ENCODE measurements at regions not wholly inside any gene's neighbourhood (a gene's known extent, or its start where the extent isn't known, plus 50 kb on each side); places are given as distances from the start of the nearest gene placed in this dataset.

GRCh38 chr2:146433116-146433875, 1411.5 kb upstream of the ACVR2A start:
- TF ChIP-seq CTCF (IDR thresholded peaks at IDR 0.05 in 2 of 3, conservative IDR thresholded peaks at IDR 0.05 in 1 of 3; ENCODE audit: borderline replicate concordance in 1 of 3, insufficient read depth in 1 of 3, low read depth in 2 of 3, low read length in 2 of 3) (no peak), POLR2A (IDR thresholded peaks at IDR 0.05; ENCODE audit: borderline replicate concordance, extremely low read depth, insufficient read depth, insufficient read length) (no peak), EZH2 (IDR thresholded peaks at IDR 0.05) (no peak), SRF (IDR thresholded peaks at IDR 0.05; ENCODE audit: low read depth) (no peak), JUND (IDR thresholded peaks at IDR 0.05) (no peak), POLR2AphosphoS5 (IDR thresholded peaks at IDR 0.05; ENCODE audit: low read depth, low read length) (no peak), SP1 (IDR thresholded peaks at IDR 0.05; ENCODE audit: low read depth) (no peak), TCF7L2 (IDR thresholded peaks at IDR 0.05; ENCODE audit: borderline replicate concordance, extremely low read depth, insufficient read depth, insufficient read length) (no peak), YY1 (IDR thresholded peaks at IDR 0.05; ENCODE audit: extremely low read depth, insufficient replicate concordance, low read depth, low read length) (no peak), ZFX (IDR thresholded peaks at IDR 0.05) (no peak), CEBPB (IDR thresholded peaks at IDR 0.05; ENCODE audit: low read depth) (no peak)
- TF ChIP-seq, protein P1, sequence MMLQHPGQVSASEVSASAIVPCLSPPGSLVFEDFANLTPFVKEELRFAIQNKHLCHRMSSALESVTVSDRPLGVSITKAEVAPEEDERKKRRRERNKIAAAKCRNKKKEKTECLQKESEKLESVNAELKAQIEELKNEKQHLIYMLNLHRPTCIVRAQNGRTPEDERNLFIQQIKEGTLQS (IDR thresholded peaks at IDR 0.05), result no peak
- TF ChIP-seq, protein P2, sequence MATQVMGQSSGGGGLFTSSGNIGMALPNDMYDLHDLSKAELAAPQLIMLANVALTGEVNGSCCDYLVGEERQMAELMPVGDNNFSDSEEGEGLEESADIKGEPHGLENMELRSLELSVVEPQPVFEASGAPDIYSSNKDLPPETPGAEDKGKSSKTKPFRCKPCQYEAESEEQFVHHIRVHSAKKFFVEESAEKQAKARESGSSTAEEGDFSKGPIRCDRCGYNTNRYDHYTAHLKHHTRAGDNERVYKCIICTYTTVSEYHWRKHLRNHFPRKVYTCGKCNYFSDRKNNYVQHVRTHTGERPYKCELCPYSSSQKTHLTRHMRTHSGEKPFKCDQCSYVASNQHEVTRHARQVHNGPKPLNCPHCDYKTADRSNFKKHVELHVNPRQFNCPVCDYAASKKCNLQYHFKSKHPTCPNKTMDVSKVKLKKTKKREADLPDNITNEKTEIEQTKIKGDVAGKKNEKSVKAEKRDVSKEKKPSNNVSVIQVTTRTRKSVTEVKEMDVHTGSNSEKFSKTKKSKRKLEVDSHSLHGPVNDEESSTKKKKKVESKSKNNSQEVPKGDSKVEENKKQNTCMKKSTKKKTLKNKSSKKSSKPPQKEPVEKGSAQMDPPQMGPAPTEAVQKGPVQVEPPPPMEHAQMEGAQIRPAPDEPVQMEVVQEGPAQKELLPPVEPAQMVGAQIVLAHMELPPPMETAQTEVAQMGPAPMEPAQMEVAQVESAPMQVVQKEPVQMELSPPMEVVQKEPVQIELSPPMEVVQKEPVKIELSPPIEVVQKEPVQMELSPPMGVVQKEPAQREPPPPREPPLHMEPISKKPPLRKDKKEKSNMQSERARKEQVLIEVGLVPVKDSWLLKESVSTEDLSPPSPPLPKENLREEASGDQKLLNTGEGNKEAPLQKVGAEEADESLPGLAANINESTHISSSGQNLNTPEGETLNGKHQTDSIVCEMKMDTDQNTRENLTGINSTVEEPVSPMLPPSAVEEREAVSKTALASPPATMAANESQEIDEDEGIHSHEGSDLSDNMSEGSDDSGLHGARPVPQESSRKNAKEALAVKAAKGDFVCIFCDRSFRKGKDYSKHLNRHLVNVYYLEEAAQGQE (IDR thresholded peaks at IDR 0.05; ENCODE audit: low read depth), result no peak
